ENCODE measurements at regions not wholly inside any gene's neighbourhood (a gene's known extent, or its start where the extent isn't known, plus 50 kb on each side); places are given as distances from the start of the nearest gene placed in this dataset.

DNA sequence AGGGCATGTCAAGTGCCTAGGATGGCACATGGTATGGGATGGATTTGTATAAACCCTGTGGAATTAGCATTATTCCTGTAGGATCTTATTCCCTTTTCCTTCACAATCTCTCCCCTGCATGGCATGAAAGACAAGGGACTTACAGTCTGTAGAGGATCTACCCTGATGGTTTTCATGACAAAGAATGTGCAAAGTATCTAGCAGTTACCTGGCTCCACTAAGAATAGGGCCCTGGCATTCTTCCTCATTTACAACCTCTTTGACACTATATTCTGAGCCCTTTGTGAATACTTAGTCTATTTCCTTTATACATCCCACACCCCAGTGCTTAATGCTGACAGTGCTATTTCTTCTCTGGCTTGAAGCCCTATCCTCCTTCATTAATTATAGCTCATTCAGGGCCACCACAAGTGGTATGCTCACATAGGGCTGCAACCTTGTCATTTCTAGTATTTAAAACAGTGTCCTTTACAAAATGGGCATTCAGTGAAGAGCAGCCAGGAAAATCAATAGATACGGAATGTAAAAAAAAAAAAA lies 715.3 kb downstream of the NLGN4Y start:
- TF ChIP-seq, protein P1, sequence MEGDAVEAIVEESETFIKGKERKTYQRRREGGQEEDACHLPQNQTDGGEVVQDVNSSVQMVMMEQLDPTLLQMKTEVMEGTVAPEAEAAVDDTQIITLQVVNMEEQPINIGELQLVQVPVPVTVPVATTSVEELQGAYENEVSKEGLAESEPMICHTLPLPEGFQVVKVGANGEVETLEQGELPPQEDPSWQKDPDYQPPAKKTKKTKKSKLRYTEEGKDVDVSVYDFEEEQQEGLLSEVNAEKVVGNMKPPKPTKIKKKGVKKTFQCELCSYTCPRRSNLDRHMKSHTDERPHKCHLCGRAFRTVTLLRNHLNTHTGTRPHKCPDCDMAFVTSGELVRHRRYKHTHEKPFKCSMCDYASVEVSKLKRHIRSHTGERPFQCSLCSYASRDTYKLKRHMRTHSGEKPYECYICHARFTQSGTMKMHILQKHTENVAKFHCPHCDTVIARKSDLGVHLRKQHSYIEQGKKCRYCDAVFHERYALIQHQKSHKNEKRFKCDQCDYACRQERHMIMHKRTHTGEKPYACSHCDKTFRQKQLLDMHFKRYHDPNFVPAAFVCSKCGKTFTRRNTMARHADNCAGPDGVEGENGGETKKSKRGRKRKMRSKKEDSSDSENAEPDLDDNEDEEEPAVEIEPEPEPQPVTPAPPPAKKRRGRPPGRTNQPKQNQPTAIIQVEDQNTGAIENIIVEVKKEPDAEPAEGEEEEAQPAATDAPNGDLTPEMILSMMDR (conservative IDR thresholded peaks at IDR 0.05; ENCODE audit: low read depth in 2 of 2) = no peak
- no peak for TF ChIP-seq EZH2 (IDR thresholded peaks at IDR 0.05; ENCODE audit: low read depth, unreplicated experiment)
- TF ChIP-seq, protein P2, sequence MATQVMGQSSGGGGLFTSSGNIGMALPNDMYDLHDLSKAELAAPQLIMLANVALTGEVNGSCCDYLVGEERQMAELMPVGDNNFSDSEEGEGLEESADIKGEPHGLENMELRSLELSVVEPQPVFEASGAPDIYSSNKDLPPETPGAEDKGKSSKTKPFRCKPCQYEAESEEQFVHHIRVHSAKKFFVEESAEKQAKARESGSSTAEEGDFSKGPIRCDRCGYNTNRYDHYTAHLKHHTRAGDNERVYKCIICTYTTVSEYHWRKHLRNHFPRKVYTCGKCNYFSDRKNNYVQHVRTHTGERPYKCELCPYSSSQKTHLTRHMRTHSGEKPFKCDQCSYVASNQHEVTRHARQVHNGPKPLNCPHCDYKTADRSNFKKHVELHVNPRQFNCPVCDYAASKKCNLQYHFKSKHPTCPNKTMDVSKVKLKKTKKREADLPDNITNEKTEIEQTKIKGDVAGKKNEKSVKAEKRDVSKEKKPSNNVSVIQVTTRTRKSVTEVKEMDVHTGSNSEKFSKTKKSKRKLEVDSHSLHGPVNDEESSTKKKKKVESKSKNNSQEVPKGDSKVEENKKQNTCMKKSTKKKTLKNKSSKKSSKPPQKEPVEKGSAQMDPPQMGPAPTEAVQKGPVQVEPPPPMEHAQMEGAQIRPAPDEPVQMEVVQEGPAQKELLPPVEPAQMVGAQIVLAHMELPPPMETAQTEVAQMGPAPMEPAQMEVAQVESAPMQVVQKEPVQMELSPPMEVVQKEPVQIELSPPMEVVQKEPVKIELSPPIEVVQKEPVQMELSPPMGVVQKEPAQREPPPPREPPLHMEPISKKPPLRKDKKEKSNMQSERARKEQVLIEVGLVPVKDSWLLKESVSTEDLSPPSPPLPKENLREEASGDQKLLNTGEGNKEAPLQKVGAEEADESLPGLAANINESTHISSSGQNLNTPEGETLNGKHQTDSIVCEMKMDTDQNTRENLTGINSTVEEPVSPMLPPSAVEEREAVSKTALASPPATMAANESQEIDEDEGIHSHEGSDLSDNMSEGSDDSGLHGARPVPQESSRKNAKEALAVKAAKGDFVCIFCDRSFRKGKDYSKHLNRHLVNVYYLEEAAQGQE (IDR thresholded peaks at IDR 0.05; ENCODE audit: unreplicated experiment) = no peak
- TF ChIP-seq NANOG (IDR thresholded peaks at IDR 0.05; ENCODE audit: borderline replicate concordance) = no peak
- TF ChIP-seq POLR2AphosphoS5 (IDR thresholded peaks at IDR 0.05; ENCODE audit: low read depth) = no peak
- TF ChIP-seq EZH2phosphoT487 (IDR thresholded peaks at IDR 0.05; ENCODE audit: unreplicated experiment) = no peak
- TF ChIP-seq JUNB (IDR thresholded peaks at IDR 0.05; ENCODE audit: unreplicated experiment) = no peak
- no peak for TF ChIP-seq ZNF331 (CRISPR knock-in tag; IDR thresholded peaks at IDR 0.05; ENCODE audit: low read depth)
- TF ChIP-seq CREB1 (CRISPR knock-in tag; IDR thresholded peaks at IDR 0.05; ENCODE audit: low read depth) = no peak
- no peak for TF ChIP-seq ZNF114 (CRISPR knock-in tag; IDR thresholded peaks at IDR 0.05)
- no peak for TF ChIP-seq STAT1 (IDR thresholded peaks at IDR 0.05; ENCODE audit: unreplicated experiment)
- TF ChIP-seq, protein P3, sequence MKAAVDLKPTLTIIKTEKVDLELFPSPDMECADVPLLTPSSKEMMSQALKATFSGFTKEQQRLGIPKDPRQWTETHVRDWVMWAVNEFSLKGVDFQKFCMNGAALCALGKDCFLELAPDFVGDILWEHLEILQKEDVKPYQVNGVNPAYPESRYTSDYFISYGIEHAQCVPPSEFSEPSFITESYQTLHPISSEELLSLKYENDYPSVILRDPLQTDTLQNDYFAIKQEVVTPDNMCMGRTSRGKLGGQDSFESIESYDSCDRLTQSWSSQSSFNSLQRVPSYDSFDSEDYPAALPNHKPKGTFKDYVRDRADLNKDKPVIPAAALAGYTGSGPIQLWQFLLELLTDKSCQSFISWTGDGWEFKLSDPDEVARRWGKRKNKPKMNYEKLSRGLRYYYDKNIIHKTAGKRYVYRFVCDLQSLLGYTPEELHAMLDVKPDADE (IDR thresholded peaks at IDR 0.05) = no peak
